ENCODE measurements at regions not wholly inside any gene's neighbourhood (a gene's known extent, or its start where the extent isn't known, plus 50 kb on each side); places are given as distances from the start of the nearest gene placed in this dataset.
A peak's percentile ranks its signal among the peaks of the same experiment; 100 is the strongest.

DNA sequence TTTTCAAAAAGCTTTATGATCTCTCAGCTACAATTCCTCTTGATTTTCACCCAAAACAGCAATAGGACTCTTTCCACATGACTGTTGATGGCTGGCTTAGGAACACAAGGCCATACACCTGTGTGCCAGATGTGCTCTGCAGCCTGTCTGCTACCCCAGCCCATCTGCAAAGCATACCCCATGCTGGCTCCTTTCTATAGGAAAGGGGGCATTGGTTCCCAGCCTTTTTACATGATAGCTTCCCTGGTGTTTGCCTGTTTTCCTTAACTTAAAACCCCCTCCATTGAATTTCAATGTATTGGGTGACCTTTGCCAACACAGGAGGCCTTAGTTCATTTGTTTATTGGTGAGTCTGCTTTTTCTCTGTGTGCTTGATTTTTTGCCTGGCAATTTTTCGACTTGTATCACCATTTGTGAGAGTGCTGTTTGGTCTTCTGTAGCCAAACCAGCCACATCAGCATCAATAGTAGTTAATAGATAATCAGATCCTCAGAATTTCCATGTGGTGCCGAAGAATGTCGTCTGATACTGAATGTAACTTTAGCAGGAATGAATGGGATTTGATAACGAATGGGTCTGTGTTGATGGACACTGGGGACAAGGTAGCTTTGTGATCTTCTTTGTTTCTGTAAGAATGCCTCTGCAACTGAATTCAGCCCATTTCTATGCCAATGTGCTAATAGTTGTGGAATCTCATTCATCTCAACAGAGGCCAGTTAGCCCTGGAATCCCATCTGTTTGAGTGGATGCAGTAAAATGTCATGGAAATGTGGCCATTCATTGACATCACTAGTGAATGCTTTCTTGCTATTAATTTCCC, 272.2 kb upstream of the RARB start:
- peak; percentile 49 for DNase-seq (ENCODE audit: low read depth, low spot score)
- in situ Hi-C loops (cut with HindIII; ENCODE audit: low sequenced_read_pairs): no loop called here
- no peak for TF ChIP-seq CTCF (IDR thresholded peaks at IDR 0.05; ENCODE audit: low read depth, low read length)
- no peak overlapping the region for H3K4me3 ChIP-seq (ENCODE audit: low read depth, low read length)

- H3K4me3 ChIP-seq (ENCODE audit: low read depth, low read length): no peak overlapping the region
- TF ChIP-seq CTCF (IDR thresholded peaks at IDR 0.05; ENCODE audit: low read depth, low read length): no peak
- DNase-seq (ENCODE audit: low read depth, low spot score): peak; percentile 83
- in situ Hi-C loops (cut with HindIII; ENCODE audit: low sequenced_read_pairs): no loop called here
Observed at GRCh38 chr3:25156626-25157025, 271.4 kb upstream of the RARB start.

DNA sequence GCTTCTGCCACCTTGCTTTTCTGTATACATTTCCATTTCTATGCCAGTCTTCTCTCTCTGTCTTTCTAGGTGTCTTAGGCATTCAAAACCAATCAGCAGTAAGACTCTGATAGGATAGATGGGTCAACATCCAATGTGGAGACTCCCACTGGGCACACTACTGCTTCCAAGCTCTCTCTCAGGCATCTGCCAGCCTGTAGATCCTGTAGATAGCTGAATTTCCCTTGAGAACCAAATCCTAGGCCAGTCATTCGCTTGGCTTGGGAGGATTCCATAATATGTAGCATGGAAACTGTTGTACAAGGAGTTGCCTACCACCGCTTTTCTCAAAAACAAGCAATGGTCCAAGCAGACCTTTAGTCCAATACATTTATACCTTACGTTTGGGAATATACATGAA, 262.8 kb upstream of the RARB start:
- in situ Hi-C loops (cut with HindIII; ENCODE audit: low sequenced_read_pairs): no loop called here
- H3K4me3 ChIP-seq (ENCODE audit: low read depth, low read length): no peak overlapping the region
- no peak for DNase-seq (ENCODE audit: low read depth, low spot score)
- TF ChIP-seq CTCF (IDR thresholded peaks at IDR 0.05; ENCODE audit: low read depth, low read length): no peak

DNA sequence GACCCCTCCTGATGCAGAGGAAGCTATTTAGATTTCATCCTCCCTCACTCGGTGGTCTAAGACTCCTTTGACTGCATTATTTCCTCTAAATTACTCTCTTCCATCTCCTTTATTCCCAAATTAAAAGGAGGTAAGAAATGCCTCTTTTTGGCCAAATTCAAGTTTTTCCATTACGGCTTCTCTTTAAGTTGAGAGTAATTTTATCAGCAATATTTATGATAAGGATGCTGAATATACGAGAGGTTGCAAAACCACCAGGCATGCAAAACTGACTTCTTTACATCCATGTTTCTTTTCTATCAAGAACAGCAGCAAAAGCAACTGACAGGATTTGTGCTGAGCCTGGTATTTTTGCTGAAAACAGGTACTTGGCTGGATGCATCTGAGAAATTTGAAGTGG, 262.0 kb upstream of the RARB start:
- H3K4me3 ChIP-seq (ENCODE audit: low read depth, low read length): no peak overlapping the region
- no peak for DNase-seq (ENCODE audit: low read depth, low spot score)
- TF ChIP-seq CTCF (IDR thresholded peaks at IDR 0.05; ENCODE audit: low read depth, low read length): no peak
- in situ Hi-C loops (cut with HindIII; ENCODE audit: low sequenced_read_pairs): no loop called here

DNA sequence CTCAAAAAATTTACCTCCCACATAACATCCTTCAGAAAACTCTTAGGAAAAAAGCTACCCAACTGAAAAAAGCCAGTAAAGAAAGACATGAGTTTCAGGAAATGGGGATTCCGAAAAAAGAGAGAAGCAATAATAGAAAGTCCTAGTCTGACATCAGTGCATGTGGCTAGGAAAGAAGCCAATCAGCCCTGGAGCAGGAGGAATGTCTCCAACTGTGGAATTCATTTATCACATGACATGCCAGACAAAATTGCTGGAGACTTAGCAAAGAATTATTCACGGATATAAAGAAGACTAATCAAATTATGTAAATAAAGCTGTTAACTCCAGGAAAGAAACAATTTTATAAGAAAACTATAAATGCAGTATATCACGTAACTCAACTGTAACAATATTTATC, 258.9 kb upstream of the RARB start:
- no peak overlapping the region for H3K4me3 ChIP-seq (ENCODE audit: low read depth, low read length)
- no peak for TF ChIP-seq CTCF (IDR thresholded peaks at IDR 0.05; ENCODE audit: low read depth, low read length)
- in situ Hi-C loops (cut with HindIII; ENCODE audit: low sequenced_read_pairs): no loop called here
- DNase-seq (ENCODE audit: low read depth, low spot score): peak; percentile 6

DNA sequence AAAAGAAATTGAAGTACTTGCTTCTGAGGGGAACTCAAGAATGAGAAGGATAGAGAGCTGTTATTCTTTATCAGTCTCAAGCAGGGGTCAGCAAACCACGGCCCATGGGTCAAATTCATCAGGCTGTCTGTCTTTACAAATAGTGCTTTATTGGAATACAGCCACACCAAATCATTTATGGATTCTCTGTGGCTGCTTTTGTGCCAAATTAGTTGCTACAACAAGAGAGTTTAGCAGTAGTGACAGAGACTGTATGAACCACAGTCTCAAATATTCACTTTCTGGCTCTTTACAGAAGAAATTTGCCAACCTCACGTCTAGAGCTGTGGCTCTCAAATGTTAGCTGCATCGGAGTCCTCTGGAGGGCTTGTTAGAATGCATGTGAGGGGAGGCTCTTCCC, 258.0 kb upstream of the RARB start:
- DNase-seq (ENCODE audit: low read depth, low spot score): no peak
- H3K4me3 ChIP-seq (ENCODE audit: low read depth, low read length): no peak overlapping the region
- in situ Hi-C loops (cut with HindIII; ENCODE audit: low sequenced_read_pairs): no loop called here
- TF ChIP-seq CTCF (IDR thresholded peaks at IDR 0.05; ENCODE audit: low read depth, low read length): no peak

All from astrocyte of the spinal cord (primary cell).